ENCODE measurements at regions not wholly inside any gene's neighbourhood (a gene's known extent, or its start where the extent isn't known, plus 50 kb on each side); places are given as distances from the start of the nearest gene placed in this dataset.
"Not testable (repeated sequence)": the region's sequence is repeated elsewhere in the genome, so short reads cannot be mapped to it uniquely, and the experiment has no call there.

DNA sequence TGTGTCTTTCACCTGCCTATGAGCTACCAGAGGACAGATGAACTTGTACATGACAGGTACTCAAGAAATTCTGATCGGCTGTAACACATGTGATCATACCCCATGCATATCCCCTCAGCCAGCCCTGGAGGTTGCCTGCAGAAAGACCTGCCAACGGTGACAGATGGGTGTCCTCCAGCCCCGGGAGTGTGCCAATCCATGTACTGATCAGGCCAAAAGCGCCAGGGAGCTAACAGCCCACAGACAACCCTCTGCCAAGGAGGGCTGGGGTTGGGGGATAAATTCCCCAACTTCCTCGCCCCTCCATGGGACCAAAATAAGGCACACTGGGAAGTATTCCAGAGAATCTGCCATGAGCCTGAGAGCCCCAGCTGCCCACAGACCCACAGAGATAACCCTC, 189.4 kb downstream of the CCT6B start:
- no peak for DNase-seq

DNA sequence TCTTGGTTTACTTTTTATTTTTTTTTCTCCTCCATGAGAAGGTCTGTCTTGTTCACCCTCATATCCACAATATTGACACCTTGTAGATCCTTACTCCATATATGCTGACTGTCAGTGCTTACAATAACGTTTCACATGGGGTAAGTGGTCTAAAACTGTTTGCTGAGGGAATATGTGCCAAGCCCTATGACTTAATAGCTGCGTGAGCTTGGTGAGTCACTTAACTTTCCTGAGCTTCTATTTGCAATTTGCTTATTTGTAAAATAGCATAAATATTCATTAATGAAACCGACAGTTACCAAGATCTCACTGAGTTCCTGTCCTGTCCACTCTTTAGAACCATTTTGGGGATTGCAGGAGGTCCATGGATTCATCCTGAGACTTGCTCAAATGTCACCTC, 190.7 kb downstream of the CCT6B start:
- DNase-seq: no peak

DNA sequence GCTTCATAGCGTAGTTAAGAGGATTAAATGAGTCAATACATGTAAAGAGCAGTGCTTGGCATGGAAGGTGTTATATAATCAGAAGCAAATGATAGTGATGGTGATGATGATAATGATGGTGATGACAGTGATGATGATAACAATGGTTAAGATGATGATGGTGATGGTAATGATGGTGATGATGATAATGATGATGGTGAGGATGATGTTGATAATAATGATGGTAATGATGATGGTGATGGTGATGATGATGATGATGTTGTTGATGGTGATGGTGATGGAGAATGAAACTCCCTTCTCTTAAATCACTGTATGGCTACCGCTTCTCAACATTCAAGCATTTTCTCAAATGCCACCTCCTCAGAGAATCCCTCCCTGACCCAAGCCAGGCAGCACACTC, 190.5 kb downstream of the TMEM132E start:
- no peak for DNase-seq

DNA sequence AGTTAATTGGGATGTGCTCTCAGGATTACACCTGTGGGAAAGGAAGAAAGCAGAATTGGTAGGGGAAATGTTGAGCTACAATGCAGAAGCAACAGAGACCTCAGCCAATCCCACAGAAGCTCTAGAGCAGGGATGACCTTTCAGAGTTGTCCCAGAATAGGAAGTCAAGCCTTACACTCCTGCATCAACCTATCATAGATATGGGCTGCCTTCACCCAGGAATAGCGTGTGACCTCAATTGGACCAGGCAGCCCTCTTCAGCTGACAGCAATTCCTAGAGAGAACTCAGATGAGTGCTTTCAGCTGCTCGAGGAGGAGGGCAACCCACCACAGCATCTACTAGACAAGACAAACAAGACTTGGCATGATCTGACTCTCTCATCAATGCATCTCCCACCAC, 189.7 kb downstream of the TMEM132E start:
- DNase-seq: no peak

DNA sequence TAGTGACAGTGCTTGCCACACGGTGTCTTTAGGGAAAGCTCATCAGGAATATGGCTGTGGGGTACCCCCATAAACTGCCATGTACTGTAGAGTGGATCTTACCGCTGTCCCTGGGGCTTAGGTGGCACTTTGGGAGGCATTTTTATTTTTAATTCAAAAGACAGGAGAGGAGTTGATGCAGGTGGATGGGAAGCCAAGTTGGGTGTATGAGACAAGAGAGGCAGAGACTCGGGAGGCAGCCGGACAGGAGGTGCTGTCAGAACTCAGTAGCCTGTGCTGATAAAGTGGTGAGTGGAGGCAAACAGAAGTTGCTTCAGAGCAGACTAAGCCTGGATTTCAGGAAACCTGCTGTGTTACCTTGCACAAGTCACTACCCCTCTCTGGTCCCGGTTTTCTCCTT, 185.9 kb downstream of the TMEM132E start:
- no peak for DNase-seq

DNA sequence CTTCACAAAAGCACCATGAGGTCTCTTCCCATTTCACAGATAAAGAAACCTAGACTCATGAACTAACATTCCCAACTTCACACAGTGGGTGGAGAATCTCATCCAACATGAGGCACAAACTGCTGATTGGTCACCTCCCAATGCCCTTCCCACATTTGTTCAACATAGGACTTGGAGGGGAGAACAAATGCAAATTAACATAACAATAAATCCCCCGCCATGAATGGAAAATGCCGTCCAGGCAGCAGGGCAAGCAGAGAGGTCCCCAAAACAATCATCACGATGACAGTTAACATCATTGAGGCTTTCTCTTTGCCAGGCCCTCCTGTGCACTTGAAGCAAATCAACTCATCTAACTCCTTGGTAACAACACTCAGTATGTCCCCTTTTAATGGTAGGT, 185.3 kb downstream of the TMEM132E start:
- no peak for DNase-seq

DNA sequence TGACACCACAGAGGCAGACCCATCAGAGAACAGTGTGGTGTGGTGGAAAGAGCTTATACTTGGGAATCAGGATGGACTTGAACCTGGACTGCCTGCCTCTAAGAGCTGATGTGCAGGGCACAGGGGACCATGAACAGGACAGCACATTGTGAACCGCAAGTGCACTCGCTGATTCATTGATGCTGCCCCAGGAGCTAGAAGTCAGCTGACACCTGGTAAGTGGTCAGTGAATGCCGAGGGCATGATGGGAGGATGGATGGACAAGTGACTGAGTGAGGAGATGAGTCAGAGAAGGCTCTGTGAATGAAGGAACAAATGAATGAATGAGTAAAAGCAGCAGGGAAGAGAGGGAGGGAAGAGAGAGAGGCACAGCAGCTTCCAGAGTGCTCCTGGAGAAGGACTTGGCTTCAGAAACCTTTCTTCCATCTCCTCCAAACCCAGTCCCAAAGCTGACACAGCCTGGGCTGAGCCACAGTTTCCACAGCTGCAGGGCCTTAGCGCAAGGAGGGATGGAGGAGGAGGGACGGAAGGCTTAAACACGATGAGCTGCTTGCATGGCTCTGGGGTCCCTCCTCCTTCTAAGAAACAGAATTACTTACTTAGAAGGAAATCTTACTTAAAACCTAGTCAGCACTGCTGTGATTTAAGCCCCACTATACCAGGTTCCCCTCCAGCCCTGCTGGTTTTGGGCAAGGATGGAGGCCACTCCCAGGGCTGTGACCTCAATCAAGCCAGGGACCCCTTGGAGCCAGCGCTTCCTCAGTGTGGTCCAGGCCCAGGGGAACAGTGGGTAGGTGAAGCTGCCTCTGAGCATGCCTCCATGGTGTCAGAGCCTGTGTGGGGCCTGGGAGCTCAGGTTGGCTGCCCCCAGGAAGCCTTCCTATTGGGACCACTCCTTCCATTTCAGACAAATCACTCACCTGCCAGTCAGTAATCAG, 184.6 kb downstream of the TMEM132E start:
- no peak for DNase-seq

DNA sequence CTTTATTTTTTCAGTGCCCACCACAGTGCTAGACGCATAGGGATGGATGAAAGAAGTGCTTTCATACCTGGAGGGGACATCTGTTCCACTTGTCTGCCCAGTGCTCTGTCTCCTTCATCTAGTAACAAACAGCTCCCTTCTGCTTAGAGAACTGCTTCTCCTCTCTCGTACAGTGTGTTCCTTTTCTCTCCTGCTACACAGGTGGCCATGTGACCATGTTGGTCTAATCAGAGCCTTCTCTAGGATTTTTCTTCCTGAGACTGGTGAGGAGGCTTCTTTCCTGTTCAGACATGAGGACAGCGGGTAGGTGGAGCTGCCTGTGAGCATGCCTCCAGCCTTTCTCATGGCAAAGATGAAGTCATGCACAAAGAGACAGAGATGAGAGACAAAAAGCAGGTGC, 182.7 kb downstream of the TMEM132E start:
- no peak for DNase-seq

DNA sequence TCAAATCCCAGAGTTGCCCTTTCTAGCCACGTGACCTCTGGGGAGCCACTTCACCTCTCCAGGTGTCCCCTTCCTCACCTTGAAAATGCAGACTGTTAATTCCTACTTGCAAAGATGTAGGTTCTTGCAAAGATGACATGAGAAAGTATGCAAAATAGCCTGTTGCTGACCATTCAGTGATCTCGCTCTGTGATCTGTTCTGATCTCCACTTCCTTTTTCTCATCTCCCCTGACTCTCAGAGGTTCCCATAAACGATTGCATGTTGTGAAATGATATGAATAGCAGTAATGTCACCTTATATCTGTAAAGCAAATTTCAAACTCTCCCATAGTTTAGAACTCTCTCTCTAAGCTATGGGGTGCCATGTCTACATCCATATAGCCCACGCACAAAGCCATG, 182.3 kb downstream of the TMEM132E start:
- no peak for DNase-seq

DNA sequence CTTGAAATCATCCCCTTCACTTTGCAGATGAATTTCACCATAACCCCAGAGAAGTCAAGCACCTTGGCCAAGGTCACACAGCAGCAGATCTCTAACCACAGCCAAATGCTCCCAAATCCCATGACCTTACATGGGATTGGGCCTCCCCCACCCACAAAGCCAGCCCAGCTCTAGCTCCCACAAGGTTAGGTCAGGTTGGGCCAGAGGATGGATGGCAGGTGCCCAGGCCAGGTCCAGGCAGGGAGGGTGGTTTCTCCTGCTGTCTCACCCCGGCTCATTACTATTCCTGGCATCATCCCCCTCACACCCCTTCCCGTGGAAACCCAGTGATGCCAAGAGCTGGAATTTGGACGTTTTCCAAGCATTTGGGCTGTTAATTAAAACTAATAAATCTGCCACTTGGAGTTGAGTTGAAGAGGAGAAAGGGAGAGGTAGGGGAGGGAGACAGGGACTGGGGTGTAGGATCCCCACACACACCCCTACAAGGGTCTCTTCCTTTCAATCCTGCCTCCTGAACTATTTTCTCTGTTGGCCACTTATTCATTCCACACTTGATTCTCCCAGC, 181.6 kb downstream of the TMEM132E start:
- no peak for DNase-seq

DNA sequence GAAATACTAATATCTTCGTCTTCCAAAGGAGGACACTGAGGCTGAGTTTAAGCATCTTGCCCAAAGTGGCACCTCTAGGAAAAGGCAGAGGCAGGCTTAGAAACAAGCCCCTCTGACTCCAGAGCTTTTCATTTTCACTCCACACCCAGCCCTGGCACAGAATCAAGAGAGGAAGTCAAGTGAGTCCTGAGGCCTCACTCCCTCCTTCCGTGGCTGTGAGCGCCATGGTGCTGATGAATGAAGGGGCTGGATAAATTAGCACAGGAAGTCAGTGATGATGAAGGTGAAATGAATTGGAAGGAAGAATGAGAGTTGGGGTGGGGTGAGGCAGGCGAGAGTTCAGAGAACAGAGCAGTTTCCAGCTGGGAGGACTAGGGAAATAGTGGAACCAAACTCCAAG, 179.3 kb downstream of the TMEM132E start:
- DNase-seq: no peak

DNA sequence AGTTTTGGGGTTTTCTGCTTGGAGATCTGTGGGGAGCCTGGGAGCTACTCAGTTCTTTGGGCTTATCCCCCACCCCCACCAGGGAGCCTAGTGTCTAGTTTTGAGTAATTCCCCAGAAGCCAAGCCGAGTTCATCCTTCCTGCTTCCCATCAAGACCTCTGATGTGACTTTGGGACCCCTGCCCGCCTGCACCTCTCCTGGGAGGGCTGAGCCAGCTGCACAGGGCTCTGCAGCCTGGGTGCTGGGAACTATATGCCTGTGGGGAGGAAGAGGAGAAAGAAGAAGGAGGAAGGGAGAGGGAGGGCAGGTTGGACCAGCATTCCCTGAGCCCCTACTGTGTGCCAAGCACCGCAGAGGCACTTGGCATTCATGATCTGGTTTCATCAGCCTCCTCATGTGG, 178.9 kb downstream of the TMEM132E start:
- no peak for DNase-seq

DNA sequence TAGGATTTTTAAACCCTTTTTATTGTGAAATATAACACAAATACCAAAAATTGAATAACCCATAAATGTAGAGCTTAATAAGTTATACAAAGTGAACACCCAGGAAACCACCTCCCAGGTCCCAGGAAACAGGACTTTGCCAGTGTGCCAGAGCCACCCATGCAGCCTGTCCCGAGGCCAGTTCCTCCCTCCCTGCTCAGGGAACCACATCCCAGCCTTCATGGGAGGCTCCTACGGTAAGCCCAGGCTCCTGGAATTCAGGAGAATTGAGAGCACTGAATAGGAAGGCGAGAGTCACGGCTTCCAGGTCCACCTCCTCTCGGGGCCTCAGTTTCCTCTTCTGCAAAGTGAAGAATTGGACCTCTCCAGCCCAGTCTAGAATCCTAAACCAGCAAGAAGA, 178.2 kb downstream of the TMEM132E start:
- DNase-seq: no peak

DNA sequence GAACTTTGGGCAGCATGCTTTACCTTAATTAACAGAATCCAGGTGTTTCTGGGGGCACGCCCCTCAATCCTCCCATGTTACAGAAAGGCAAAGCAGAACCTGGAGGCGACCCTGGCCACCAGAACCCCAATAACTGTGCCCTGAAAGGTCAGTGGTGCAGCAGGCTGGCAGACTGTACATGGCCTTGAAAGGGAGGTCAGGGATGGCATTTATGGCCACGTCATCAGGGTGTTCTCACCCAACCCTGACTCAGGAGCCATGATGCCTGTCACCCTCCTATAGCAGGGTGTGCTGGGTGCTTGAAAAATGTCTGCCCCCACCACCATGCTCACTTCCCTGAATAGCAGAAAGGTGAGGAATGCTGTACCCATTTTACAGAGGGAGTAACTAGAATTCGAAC, 177.7 kb downstream of the TMEM132E start:
- no peak for DNase-seq

DNA sequence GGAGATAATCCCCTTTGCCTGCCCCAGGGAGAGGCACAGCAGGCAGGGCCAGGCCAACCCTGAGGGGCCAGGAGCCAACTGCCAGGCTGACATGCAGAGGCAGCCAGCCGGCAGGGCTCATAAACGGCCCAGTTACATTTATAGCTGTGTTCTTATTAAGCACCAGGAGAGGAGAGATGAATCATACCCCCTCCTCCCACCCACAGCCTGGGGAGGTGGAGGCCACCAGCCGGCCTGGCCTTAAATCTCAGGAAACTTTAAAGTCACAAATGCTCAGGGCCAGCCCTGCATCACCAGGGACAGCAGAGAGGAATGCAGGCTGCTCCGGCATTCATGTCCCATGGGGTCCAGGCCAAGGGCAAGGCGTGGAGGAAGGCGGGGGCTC, 177.2 kb downstream of the TMEM132E start:
- no peak for DNase-seq

DNA sequence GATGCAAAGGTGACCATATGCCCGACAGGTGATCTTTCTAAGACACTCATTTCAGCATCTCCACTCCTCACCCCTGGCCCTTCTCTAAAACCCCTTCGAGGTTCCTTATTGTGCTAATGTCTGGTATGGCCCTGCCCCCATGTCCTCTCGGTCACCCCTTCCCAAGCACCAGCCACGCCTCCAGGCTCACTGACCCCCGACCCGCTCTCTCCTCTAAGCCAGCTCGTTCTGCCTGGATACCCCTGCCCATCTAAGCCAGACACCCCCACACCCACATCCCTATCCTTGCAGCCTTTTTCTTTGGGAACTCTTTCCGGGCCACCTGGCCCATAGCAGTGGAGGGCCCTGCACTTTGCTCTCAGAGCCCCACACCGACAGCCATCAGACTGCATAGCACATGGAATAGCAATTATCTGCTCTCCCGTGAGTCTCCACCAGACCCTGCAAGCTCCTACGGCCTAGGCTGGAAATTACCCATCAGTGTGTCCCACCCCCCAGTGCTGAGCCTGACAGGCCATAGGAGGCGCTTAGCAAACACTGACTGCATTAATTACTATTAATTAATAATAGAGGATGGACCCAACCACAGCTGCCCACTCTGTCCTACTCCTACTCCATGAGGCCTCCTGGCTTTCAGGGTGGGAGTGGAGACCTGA, 176.7 kb downstream of the TMEM132E start:
- DNase-seq: no peak

DNA sequence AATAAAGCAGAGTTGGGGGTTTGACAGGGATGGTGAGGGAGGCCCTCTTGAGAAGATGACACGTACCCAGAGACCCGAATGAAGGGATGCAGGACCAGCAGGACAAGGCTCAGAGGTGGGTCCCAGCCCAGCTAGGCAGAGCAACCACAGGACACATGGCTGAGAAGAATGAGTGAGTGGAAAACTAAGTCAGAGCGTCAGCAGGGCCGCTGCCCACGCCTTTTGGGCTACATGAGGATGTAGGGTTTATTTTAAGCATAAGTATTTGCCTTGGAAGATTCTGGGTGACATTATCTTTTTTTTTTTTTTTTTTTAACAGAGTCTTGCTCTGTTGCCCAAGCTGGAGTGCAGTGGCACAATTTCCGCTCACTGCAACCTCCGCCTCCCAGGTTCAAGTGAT, 176.0 kb downstream of the TMEM132E start:
- DNase-seq: no peak

DNA sequence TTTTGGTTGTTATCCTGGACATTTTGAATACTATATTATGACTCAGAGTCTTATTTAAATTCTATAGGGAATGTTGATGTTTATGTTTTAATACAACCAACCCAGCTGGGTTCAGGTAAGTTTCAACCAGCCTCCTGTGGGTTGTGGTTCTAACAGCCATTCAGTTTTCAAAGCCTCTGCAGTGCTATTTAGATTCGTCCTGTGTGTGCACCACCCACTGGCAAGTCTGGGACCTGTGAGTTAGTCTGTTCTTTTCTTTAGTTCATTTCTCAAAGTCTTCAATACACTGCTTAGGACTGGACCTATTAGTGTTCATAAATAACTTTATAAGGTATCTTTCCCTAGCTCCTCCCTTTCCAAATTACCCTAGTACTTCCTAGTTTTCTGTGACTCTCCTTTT, 170.6 kb downstream of the TMEM132E start:
- no peak for DNase-seq

DNA sequence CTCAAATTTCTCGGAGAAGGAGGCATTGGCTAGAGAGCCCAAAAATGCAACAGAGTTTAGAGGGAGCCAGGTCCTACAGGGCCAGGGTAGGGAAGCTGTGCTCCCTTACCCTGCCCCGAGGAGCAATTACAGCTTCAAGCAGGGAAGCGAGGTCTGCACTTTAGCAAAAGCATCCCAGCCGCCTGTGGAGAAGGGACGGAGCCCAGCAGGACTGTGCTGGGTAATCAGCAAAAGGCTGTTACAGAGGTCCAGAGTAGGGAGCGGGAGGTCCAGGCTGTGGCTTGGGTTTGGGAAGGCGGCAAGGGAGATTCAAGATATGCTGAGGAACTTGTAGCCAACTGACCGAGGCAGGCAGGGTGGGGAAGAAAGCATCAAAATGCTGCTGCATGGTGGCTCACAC, 162.6 kb downstream of the TMEM132E start:
- DNase-seq: no peak

DNA sequence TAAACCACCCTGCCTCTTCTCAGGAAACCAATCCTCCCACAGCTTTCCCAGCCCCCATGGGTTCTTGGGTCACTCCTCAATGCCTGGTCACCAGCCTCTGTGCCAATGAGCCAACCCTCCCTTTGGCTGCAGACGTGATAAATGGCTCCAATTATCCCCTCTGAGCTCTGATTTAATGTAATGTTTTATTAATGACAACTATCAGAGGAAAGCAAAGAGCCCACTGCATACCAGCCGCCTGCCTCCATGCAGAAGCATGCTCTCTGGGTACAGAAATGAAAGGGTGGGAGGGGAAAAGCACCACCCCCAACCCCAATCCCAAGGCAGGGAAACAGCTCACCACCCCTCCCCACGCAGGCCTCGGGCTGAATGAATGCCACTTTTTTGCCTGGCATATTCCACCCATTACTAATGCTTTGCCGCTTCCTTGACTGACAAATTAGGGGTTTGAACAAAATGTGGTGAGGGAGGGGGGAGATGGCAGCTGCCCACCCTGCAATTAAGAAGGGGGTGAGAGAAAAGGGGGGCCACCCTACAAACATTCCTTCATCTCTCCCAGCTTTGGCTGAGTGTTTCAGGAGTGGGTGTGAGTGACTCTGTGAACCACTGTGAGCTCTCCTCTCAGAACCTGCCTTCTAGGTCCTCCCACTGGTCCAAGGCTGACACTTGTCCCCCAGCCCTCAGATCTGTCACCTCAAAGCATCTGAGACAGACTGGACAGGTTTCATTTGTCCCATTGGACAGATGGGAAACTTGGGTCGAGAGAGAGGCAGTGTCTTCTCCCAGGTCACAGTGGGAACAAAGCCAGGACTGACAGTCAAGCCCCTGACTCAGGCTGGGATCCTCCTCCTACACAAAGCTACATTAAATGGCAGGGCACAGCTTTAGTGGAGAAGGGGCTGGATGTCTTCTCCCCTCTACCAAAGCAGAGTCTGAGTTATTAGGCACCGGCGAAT, 161.5 kb downstream of the TMEM132E start:
- no peak for DNase-seq

DNA sequence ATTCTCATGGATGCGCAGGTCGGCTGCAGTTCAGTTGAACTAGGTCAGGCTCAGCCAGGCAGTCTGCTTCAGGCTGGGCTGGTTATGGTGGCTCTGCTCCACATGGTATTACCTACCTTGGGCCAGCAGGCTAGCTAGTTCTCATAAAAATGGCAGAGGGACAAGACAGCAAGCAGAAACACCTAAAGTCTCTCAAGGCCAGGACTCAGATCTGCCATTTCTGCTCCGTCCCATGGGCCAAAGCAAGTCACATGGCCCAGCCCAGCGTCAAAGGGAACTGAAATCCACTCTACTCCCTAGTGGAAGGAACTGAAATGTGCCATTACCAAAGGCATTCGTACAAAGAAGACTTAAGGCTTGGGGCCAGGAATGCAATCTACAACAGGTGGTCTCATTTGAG, 160.0 kb downstream of the TMEM132E start:
- DNase-seq: no peak

DNA sequence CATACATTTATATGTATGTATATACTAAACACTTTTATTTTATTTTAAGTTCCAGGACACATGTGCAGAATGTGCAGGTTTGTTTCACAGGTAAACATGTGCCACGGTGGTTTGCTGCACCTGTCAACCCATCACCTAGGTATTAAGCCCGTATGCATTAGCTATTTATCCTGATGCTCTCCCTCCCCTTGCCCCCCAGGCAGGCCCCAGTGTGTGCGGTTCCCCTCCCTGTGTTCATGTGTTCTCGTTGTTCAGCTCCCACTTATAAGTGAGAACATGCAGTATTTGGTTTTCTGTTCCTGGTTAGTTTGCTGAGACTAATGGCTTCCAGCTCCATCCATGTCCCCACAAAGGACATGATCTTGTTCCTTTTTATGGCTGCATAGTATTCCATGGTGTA, 158.3 kb downstream of the TMEM132E start:
- DNase-seq: not testable (repeated sequence)

DNA sequence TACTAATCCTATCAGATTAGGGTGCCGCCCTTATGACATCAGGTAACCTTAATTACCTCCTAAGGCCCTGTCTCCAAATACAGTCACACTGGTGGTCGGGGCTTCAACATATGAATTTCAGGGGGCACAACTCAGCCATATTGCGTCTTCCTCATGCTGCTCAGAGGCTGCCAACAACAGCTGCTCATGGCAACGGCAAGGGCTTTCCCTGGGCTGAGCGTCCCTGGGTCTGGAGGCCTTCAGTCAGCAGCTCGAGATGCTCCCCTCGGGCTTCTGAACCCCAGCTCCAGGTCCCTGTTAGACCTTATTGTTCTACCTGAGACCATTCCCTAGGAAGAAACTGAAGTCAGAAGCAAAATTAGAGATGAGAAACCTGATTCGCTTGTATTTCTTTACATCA, 157.2 kb downstream of the TMEM132E start:
- no peak for DNase-seq
